ENCODE measurements at regions not wholly inside any gene's neighbourhood (a gene's known extent, or its start where the extent isn't known, plus 50 kb on each side); places are given as distances from the start of the nearest gene placed in this dataset.

- no peaks in the 10 kb centered on the region for H3K23me2 ChIP-seq (ENCODE audit: insufficient read length, low read depth, low read length, poor library complexity, severe bottlenecking)
- no peak for TF ChIP-seq CTCF (conservative IDR thresholded peaks at IDR 0.05)
- H3K27me3 Mint-ChIP-seq (ENCODE audit: low read depth): no peaks in the 10 kb centered on the region; the same call in 1 of the 2 replicates
- H3K9me3 ChIP-seq (ENCODE audit: control insufficient read depth, low read depth, low read length): no peaks in the 10 kb centered on the region
- no peaks in the 10 kb centered on the region for H3K4me1 ChIP-seq (ENCODE audit: insufficient read depth, low read length)
- no peak overlapping the region for H4K5ac ChIP-seq (ENCODE audit: insufficient read length, low read depth, low read length)
- no peak overlapping the region for H4K91ac ChIP-seq (ENCODE audit: insufficient read length, low read depth, low read length)
- no peaks in the 10 kb centered on the region for H3K4me1 Mint-ChIP-seq
- no peak for DNase-seq
- no peak overlapping the region for H3K4me2 ChIP-seq (ENCODE audit: insufficient read depth, insufficient read length, low read length)
- H3K9ac ChIP-seq (ENCODE audit: extremely low read depth, insufficient read length, low read length): no peak overlapping the region
- no peak overlapping the region for H3K23ac ChIP-seq (ENCODE audit: insufficient read length, low read depth, low read length)
- H2BK15ac ChIP-seq (ENCODE audit: low read depth, low read length): no peak overlapping the region
- no peak overlapping the region for H3K27ac ChIP-seq (ENCODE audit: insufficient read length, low read depth, low read length)
- H3K18ac ChIP-seq (ENCODE audit: insufficient read length, low read depth, low read length): no peak overlapping the region
- H3K14ac ChIP-seq (ENCODE audit: insufficient read depth, low read length): no peak overlapping the region
- H3K4me3 Mint-ChIP-seq: no peak overlapping the region
- no peaks in the 10 kb centered on the region for H3K79me1 ChIP-seq (ENCODE audit: insufficient read depth, low read depth, low read length, poor library complexity, severe bottlenecking)
- H4K20me1 ChIP-seq (ENCODE audit: control insufficient read depth, insufficient read depth, insufficient read length): no peaks in the 10 kb centered on the region
- H2AK5ac ChIP-seq (ENCODE audit: insufficient read length, low read length): no peak overlapping the region
- no peaks in the 10 kb centered on the region for H3K27me3 ChIP-seq (ENCODE audit: insufficient read depth, low read length)
- no CpG with 5 or more reads among the region's 1 CpG for WGBS (ENCODE audit: extremely low coverage, insufficient read length, low lambda C conversion rate)
- H2BK20ac ChIP-seq (ENCODE audit: low read depth, low read length, poor library complexity, severe bottlenecking): no peak overlapping the region
- H3K27ac Mint-ChIP-seq: no peak overlapping the region
- no peak overlapping the region for H2AFZ ChIP-seq (ENCODE audit: low read length)
- no peaks in the 10 kb centered on the region for H3K79me2 ChIP-seq (ENCODE audit: insufficient read depth, low read length)
- H3K56ac ChIP-seq (ENCODE audit: insufficient read length, low read depth, low read length): no peak overlapping the region
- H2BK12ac ChIP-seq (ENCODE audit: insufficient read length, low read depth, low read length): no peak overlapping the region
- no peak overlapping the region for H3T11ph ChIP-seq (ENCODE audit: low read length)
- H3K36me3 Mint-ChIP-seq (ENCODE audit: insufficient read depth in 1 of 3, low read depth in 3 of 3): peaks cover 0 to 4% (median 2%) of the 10 kb centered on the region in 3 experiments; a peak in 1 of 7 replicates
- H3K4ac ChIP-seq (ENCODE audit: low read depth, low read length): no peak overlapping the region
- no peak overlapping the region for H2BK5ac ChIP-seq (ENCODE audit: insufficient read length, low read length)
- H4K8ac ChIP-seq (replicated peaks; ENCODE audit: insufficient read length, low read depth, low read length): no peak overlapping the region
- H2BK120ac ChIP-seq (ENCODE audit: low read depth, low read length, poor library complexity, severe bottlenecking): no peak overlapping the region
- H3K9me3 Mint-ChIP-seq: no peaks in the 10 kb centered on the region
These were observed 441.1 kb downstream of the AMY1C start for GRCh38 chr1:104190821-104191220.

Data from H9 (cell line).